ENCODE measurements at regions not wholly inside any gene's neighbourhood (a gene's known extent, or its start where the extent isn't known, plus 50 kb on each side); places are given as distances from the start of the nearest gene placed in this dataset.

DNA sequence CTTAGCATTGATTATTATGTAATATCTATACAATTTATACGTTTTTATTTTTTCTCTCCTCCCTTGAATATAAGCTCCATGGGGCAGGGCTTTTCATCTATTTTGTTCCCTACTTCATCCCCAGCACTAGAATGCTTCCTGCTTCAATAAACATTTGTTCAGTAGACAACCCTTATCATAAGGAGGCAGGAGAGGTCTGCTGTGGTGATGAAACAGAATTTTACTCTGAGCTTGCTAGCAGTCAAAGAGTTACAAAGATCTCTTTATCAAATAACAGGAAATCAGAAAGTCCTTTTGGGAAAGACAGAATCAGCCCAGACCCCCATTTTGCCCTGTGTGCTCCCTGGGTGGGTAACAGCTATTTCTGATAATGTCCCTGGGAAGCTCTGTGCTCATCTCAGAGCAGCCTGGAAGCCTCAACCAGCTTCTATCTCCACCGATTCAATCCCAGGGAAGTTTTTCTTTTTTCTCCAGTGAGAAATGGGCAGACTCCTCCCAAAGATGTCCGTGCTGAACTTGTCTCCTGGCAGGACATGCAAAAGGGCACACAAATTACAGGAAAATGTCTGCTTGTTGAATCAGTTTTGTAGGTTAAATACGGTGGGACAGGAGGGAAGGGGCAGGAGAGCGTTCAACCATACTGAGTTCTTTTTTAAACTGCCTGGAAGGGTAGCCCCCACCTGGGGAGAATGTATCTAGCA is 84.7 kb upstream of the PKDCC start:
- DNase-seq (ENCODE audit: low read depth in 2 of 2, low spot score in 1 of 2): no peak

DNA sequence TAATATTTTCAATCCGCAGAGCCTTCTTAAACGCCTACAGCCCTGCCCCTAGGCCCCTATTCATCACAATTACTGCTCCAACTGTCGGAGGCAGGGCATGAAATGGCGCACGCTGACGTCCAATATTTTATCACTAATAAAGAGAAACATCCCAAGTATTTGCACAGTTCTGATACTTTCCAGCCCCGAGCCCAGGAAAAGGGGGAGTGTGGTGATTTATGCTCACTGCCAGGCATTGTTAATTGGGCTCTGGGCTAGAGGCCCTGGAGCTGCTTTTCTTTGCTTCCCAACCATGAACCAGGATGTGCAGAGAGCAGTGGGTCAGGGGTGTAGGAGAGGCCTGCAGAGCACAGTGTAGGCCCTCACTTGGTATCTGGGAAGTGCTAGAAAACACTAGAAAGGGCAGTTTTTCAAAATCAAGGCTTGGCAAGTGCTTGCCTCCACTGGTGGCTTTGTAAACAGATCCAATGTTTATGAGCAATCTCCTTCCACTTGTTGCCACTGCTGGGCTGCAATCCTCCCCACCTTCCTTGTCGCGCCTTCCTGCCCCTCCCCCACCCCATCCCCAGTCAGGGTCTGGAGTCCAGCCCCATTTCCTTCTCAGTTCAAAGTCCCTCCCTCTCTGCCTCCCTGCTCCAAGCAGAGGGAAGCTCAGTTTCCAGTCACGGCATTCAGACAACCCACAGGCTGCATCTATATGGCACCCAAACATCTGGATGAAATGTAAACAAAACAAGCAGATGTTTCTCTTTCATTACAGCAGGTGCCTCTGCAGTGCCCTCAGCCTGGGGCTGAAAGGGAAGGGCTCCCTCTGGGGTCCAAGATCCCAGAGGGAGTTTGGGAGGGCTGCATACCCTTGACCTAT is 83.9 kb upstream of the PKDCC start:
- no peak for DNase-seq (ENCODE audit: low read depth in 2 of 2, low spot score in 1 of 2)

- DNase-seq (ENCODE audit: low read depth in 2 of 2, low spot score in 1 of 2): no peak
These were observed 82.5 kb upstream of the PKDCC start for GRCh38 chr2:41965173-41965908.

- no peak for DNase-seq (ENCODE audit: low read depth in 2 of 2, low spot score in 1 of 2)
These were observed 81.9 kb upstream of the PKDCC start for GRCh38 chr2:41965909-41966295.

- no peak for DNase-seq (ENCODE audit: low read depth in 2 of 2, low spot score in 1 of 2)
These were observed 81.4 kb upstream of the PKDCC start for GRCh38 chr2:41966431-41966893.

DNA sequence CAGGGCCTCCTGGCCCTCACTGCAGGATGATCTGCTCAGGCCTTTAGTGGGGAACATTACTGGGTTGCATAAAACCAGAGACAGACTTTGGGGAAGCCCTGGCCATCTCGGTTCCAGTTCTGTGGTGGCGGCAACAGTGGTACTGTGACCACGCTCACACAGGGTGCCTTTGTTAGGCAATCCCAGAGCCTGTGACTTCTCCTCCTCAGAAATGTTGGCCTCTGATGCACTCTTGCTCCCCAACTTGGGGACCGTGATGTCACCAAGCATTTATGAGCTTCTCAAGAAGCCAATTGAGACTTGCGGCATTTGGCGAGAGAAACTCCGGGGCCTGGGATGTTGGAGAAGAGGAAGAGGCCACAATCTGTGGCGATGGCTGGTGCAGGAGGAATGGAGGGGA is 80.9 kb upstream of the PKDCC start:
- DNase-seq (ENCODE audit: low read depth in 2 of 2, low spot score in 1 of 2): no peak

DNA sequence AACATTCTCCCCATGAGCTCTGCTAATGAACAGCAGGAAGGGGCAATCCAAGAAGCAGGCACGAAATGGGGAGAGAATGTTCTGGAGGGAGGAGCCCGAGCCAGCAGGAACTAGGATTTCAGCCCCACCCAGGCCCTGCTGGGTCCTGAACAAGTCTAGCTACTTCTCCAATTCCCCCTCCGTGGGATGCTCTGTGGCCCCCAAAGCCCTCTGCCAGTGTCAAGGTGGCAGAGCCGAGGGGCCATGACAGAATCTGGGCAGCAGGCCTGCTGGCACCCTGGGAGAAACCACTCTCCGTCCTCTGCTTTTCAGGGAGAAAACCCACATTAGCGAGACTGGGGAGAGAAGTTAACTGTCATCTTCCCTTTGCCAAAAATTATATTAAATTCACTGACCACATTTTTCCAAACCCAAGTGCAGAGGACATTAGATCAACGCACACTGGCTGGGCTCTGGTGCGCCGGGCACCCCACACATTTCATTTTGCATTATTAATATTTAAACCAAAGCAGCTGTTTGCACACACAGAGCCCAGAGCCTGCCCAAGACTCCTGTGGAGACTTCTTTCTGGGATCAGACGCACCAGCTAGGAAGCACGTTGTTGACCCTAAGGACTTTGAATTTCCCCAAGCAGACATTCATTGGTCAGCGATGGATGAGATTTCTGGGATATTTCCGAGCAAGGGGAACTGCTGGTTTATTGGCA is 80.2 kb upstream of the PKDCC start:
- DNase-seq (ENCODE audit: low read depth in 2 of 2, low spot score in 1 of 2): no peak

DNA sequence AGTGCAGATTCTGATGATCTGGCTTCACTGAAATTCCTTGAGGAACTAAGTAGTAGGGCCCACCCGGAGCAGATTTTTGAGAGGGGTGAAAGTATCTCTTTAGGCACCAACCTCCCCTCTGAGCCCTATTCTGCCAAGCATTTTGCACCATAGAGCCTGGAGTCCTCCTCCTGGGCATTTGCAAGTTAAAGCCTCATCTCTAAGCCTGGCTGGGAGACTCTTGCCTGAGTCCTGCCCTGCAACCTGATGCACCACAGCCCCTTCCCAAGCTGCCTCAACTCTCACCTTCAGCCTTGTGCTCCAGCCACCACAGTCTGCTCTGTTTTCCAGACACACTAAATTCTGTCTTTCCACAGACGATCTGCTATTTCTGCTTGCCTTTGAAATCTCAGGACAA is 79.6 kb upstream of the PKDCC start:
- DNase-seq (ENCODE audit: low read depth in 2 of 2, low spot score in 1 of 2): no peak

- no peak for DNase-seq (ENCODE audit: low read depth in 2 of 2, low spot score in 1 of 2)
These were observed 76.7 kb upstream of the PKDCC start for GRCh38 chr2:41970988-41971660.

DNA sequence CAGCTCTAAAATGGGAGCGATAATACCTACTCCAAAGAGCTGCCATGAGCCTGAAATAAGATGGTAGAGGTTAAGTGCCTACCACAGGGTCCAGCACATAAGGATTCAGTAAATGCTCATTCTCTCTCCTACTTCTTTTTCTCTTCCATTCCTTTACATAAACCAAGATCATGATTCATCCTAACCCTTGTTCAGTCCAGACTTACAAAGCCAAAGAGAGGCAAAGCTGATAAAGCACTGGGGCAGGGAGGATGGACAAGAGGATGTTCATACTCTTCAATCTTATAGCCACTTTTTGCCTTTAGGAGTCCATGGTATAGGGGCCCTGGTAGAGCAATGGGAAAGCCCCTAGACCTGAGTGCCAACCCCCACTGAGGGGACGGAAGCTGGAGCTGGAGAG is 75.6 kb upstream of the PKDCC start:
- no peak for DNase-seq (ENCODE audit: low read depth in 2 of 2, low spot score in 1 of 2)

DNA sequence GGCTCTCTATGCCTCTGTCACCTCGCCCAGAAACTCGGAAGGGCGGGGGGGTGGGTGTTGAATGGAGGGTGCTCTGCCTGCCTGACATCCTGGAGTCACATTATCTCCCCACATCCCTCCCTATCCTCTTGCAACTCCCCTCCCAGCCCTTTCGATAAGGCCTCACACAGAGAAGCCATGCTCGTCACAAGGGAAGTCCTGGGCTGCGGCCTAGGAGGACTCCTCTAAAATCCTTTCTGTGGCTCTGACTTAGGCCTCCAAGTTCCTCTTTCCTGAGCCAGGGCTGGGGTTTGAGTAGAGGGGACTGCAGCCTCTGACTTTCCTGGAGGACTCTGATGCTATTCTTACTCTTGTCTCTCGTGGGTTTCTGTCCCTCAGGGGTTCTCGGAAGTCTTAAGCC is 75.0 kb upstream of the PKDCC start:
- no peak for DNase-seq (ENCODE audit: low read depth in 2 of 2, low spot score in 1 of 2)

- no peak for DNase-seq (ENCODE audit: low read depth in 2 of 2, low spot score in 1 of 2)
These were observed 74.0 kb upstream of the PKDCC start for GRCh38 chr2:41973871-41974270.

DNA sequence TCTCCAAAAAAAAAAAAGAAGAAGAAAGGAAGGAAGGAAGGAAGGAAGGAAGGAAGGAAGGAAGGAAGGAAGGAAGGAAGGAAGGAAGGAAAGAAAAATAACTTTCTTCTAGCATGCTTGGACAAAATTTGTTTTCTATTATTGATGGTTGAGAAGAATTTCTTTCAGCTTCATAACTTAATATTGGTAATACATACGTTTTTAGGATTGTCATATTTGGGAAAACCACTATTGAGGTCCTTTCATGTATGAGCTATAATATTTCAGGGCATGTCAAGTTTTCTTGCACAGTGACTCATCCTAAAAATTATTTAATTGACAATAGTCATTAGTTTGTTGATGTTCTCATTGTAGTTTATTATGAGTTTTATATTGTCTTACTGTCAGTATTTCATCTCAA is 66.4 kb upstream of the PKDCC start:
- DNase-seq (ENCODE audit: low read depth in 2 of 2, low spot score in 1 of 2): no peak

DNA sequence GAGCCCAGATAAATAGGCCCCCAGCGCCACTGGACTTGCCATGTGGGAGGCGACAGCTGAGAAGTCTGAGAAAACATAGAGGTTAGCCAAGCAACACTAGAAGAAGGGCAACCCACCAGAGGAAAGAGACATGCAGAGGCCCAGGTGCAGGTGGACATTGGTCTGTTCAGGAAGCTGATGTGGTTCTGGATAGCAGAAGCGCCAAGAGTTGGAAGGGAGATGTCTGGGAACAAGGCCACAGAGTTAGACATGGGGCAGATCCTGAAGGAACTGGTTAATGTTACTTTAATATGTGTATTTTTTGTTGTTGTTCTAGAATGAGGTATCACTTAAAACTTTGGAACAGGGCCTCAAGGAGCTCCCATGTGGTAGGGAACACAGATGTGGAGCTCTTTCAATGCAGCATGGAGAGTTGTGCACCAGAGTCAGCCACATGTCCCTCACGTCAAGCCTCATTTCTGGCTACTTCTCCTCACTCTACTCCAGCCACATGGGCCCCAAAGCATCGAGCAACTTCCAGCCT is 62.2 kb upstream of the PKDCC start:
- no peak for DNase-seq (ENCODE audit: low read depth in 2 of 2, low spot score in 1 of 2)

GRCh38 chr2:41989501-41990180 is 58.2 kb upstream of the PKDCC start:
- DNase-seq (ENCODE audit: low read depth in 2 of 2, low spot score in 1 of 2): no peak

- DNase-seq (ENCODE audit: low read depth in 2 of 2, low spot score in 1 of 2): no peak
These were observed 57.6 kb upstream of the PKDCC start for GRCh38 chr2:41990245-41990644.

GRCh38 chr2:41990688-41991087 is 57.1 kb upstream of the PKDCC start:
- no peak for DNase-seq (ENCODE audit: low read depth in 2 of 2, low spot score in 1 of 2)

- DNase-seq (ENCODE audit: low read depth in 2 of 2, low spot score in 1 of 2): no peak
These were observed 55.7 kb upstream of the PKDCC start for GRCh38 chr2:41992056-41992642.

DNA sequence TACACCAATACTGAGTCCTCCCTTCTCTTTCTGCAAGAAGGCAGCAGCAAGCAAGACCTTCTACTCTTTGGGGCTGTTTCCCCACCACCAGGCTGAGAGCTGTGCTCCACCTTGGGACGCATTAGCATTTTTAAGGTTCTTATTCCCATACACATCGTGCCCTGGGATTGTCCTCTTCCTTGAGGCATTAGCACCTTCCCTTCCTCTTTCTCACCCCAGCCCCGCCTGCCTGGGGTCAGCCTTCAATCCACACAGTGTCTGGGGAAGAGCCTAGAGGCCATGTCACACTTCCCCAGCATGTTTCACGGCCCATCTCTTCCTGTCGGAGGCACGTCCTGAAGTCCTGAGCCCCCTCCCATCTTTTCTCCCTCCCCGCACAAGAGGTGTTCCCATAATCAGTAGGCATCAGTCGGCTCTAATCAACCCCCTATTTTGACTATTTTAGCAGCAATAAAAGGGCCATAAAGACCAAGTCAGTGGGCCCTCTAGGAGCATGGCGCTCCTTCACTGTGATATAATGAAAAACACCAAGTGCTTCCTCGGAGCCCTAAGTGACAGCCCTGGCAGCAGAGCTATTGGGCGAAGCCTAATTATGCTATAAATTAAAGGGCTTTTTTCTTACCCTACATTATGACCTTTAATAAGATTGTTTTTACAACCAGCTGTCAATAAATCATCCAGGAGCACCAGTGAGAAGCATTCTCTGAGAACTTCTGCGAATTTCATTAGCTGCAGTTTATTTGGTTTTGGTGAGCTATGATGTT is 55.0 kb upstream of the PKDCC start:
- no peak for DNase-seq (ENCODE audit: low read depth in 2 of 2, low spot score in 1 of 2)

Data from stimulated activated CD8-positive, alpha-beta memory T cell treated with anti-CD3 and anti-CD28 coated beads, Interleukin-4, amount 100 ng/mL, for 1 hour (primary cell).